22Rv1 (cell line): ENCODE measurements at regions not wholly inside any gene's neighbourhood (a gene's known extent, or its start where the extent isn't known, plus 50 kb on each side); places are given as distances from the start of the nearest gene placed in this dataset.

ENCODE experiments used
- ZFX ChIP-seq: fragments of 450-650 bp; IDR thresholded peaks from 2 replicates; pipeline ENCODE4 v1.6.1; 2017; ENCODE audit warnings: antibody characterized with exemption, borderline replicate concordance
- TF ChIP-seq, protein P1 (sequence below): fragments of 450-650 bp; IDR thresholded peaks from 2 replicates; pipeline ENCODE4 v1.5.1; 2017; ENCODE audit warnings: mild to moderate bottlenecking

DNA sequence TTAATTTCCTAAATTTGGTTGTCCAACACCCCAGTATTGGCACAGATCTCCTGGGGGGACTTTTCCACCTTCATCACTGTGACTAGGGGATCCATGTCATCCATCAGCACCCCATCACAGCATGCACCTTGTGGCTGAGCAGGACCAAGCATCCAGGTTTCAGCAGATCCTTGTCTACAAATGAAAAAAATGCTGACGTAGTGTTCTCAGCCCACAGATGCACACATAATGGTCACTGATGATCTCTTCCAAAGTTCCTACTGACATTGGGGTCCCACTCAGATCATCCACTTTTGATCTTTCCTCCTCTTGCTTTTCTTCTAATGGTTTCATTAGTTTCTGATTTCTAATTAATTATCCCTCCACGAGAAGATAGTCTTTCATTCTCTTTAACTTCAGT, 373.1 kb downstream of the TBX15 start:
- TF ChIP-seq, protein P1, sequence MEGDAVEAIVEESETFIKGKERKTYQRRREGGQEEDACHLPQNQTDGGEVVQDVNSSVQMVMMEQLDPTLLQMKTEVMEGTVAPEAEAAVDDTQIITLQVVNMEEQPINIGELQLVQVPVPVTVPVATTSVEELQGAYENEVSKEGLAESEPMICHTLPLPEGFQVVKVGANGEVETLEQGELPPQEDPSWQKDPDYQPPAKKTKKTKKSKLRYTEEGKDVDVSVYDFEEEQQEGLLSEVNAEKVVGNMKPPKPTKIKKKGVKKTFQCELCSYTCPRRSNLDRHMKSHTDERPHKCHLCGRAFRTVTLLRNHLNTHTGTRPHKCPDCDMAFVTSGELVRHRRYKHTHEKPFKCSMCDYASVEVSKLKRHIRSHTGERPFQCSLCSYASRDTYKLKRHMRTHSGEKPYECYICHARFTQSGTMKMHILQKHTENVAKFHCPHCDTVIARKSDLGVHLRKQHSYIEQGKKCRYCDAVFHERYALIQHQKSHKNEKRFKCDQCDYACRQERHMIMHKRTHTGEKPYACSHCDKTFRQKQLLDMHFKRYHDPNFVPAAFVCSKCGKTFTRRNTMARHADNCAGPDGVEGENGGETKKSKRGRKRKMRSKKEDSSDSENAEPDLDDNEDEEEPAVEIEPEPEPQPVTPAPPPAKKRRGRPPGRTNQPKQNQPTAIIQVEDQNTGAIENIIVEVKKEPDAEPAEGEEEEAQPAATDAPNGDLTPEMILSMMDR, result no peak
- TF ChIP-seq ZFX, result no peak
